Gastroesophageal sphincter (tissue), 3 donors: ENCODE measurements at regions not wholly inside any gene's neighbourhood (a gene's known extent, or its start where the extent isn't known, plus 50 kb on each side); places are given as distances from the start of the nearest gene placed in this dataset.

Experiments used
- EP300 ChIP-seq: sonication (generic); formaldehyde crosslinking; IDR thresholded peaks from one replicate; pipeline ENCODE4 v1.6.1; 2017; ENCODE audit warnings: antibody characterized with exemption, mild to moderate bottlenecking
- POLR2A ChIP-seq, 2 donors: fragments of 450-650 bp; IDR thresholded peaks; one replicate each; pipeline ENCODE4 v1.6.1; 2017; ENCODE audit warnings: antibody characterized with exemption in 2 of 2, mild to moderate bottlenecking in 2 of 2, moderate library complexity in 1 of 2
- POLR2AphosphoS5 ChIP-seq: sonication (generic); formaldehyde crosslinking; IDR thresholded peaks from one replicate; pipeline ENCODE4 v1.6.1; 2017; ENCODE audit warnings: antibody characterized with exemption
- TF ChIP-seq, protein P1 (sequence below), 4 experiments: fragments of 200-600 bp in 2 of 4; fragments of 450-650 bp in 2 of 4; sonication (generic) in 1 of 4; IDR thresholded peaks; one replicate each; pipeline ENCODE4 v1.5.1; 2017 to 2019; ENCODE audit warnings: antibody characterized with exemption in 4 of 4, mild to moderate bottlenecking in 2 of 4, moderate library complexity in 2 of 4

GRCh38 chr10:62693306-62693705 is 111.2 kb upstream of the ADO start:
- TF ChIP-seq POLR2A (IDR thresholded peaks at IDR 0.05) (no peak), POLR2AphosphoS5 (no peak), EP300 (no peak)
- TF ChIP-seq, protein P1, sequence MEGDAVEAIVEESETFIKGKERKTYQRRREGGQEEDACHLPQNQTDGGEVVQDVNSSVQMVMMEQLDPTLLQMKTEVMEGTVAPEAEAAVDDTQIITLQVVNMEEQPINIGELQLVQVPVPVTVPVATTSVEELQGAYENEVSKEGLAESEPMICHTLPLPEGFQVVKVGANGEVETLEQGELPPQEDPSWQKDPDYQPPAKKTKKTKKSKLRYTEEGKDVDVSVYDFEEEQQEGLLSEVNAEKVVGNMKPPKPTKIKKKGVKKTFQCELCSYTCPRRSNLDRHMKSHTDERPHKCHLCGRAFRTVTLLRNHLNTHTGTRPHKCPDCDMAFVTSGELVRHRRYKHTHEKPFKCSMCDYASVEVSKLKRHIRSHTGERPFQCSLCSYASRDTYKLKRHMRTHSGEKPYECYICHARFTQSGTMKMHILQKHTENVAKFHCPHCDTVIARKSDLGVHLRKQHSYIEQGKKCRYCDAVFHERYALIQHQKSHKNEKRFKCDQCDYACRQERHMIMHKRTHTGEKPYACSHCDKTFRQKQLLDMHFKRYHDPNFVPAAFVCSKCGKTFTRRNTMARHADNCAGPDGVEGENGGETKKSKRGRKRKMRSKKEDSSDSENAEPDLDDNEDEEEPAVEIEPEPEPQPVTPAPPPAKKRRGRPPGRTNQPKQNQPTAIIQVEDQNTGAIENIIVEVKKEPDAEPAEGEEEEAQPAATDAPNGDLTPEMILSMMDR (IDR thresholded peaks at IDR 0.05), result no peak
